T47D (cell line): ENCODE measurements at regions not wholly inside any gene's neighbourhood (a gene's known extent, or its start where the extent isn't known, plus 50 kb on each side); places are given as distances from the start of the nearest gene placed in this dataset.

Experiments
- DNase-seq, 2 experiments: peaks; one replicate each; pipeline versions ENCODE4 v3.0.0 to v3.0.0-alpha.2; 2011 to 2012; ENCODE audit warnings: low read depth in 1 of 2, low spot score in 1 of 2
- JUND ChIP-seq: IDR thresholded peaks from 2 replicates; pipeline ENCODE4 v1.6.1; 2012; ENCODE audit warnings: low read depth
- in situ Hi-C: cut with HindIII; loops from 2 replicates; pipeline ENCODE4 v1.10.0; 2016; ENCODE audit warnings: low sequenced_read_pairs, low pct_unique_long_range_greater_than_20kb

GRCh38 chr9:93830606-93831005 is 124.5 kb downstream of the BARX1 start:
- DNase-seq = no peak
- in situ Hi-C loops = no loop called here
- TF ChIP-seq JUND = no peak

GRCh38 chr9:93830012-93830596 is 125.1 kb downstream of the BARX1 start:
- in situ Hi-C loops = no loop called here
- TF ChIP-seq JUND = no peak
- DNase-seq = no peak

GRCh38 chr9:93829271-93830011 is 125.7 kb downstream of the BARX1 start:
- in situ Hi-C loops = no loop called here
- DNase-seq = no peak
- no peak for TF ChIP-seq JUND

- TF ChIP-seq JUND = no peak
- in situ Hi-C loops = no loop called here
- no peak for DNase-seq
Measured at GRCh38 chr9:93828331-93829097, 126.6 kb downstream of the BARX1 start.

- in situ Hi-C loops = no loop called here
- DNase-seq = peak; percentile 47 to 80
- no peak for TF ChIP-seq JUND
Measured at GRCh38 chr9:93827545-93828330, 127.4 kb downstream of the BARX1 start.

GRCh38 chr9:93826905-93827544 is 128.1 kb downstream of the BARX1 start:
- in situ Hi-C loops = no loop called here
- DNase-seq = no peak
- no peak for TF ChIP-seq JUND

- TF ChIP-seq JUND = no peak
- in situ Hi-C loops = no loop called here
- no peak for DNase-seq
Measured at GRCh38 chr9:93826209-93826608, 128.9 kb downstream of the BARX1 start.

GRCh38 chr9:93825348-93826115 is 129.6 kb downstream of the BARX1 start:
- in situ Hi-C loops = no loop called here
- no peak for TF ChIP-seq JUND
- no peak for DNase-seq

- DNase-seq = no peak
- in situ Hi-C loops = no loop called here
- TF ChIP-seq JUND = no peak
Measured at GRCh38 chr9:93824386-93825294, 130.5 kb downstream of the BARX1 start.

GRCh38 chr9:93823245-93824072 is 131.7 kb downstream of the BARX1 start:
- DNase-seq = no peak
- in situ Hi-C loops = no loop called here
- no peak for TF ChIP-seq JUND
